Right atrium auricular region (tissue), 2 donors: ENCODE measurements at regions not wholly inside any gene's neighbourhood (a gene's known extent, or its start where the extent isn't known, plus 50 kb on each side); places are given as distances from the start of the nearest gene placed in this dataset.

ENCODE experiments used
- DNase-seq: peaks from one replicate; pipeline ENCODE4 v3.0.0-alpha.2; 2019; ENCODE audit warnings: low spot score
- H3K27ac ChIP-seq, 2 donors: fragments of 200-600 bp; sonication (generic); 1 replicate in 1 of 2; 2 replicates in 1 of 2; pipeline ENCODE4 v1.5.1; 2016 to 2019
- H3K27me3 ChIP-seq, 2 donors: fragments of 200-600 bp; sonication (generic); one replicate each; pipeline versions ENCODE4 v1.5.1 to v1.6.0; 2017 to 2019
- H3K36me3 ChIP-seq: fragments of 200-600 bp; sonication (generic); one replicate; pipeline ENCODE4 v1.5.1; 2016
- H3K4me1 ChIP-seq, 2 donors: fragments of 200-600 bp; sonication (generic); one replicate each; pipeline versions ENCODE4 v1.5.1 to v1.6.0; 2017 to 2019
- H3K4me3 ChIP-seq, 2 donors: fragments of 200-600 bp; sonication (generic); 1 replicate in 1 of 2; 2 replicates in 1 of 2; pipeline ENCODE4 v1.5.1; 2017 to 2019; ENCODE audit warnings: mild to moderate bottlenecking in 1 of 2, moderate library complexity in 1 of 2
- H3K9me3 ChIP-seq, 2 donors: fragments of 200-600 bp; sonication (generic); one replicate each; pipeline ENCODE4 v1.5.1; 2019
- TF ChIP-seq, protein P1 (sequence below), 2 donors: fragments of 200-600 bp; sonication (generic); IDR thresholded peaks; one replicate each; pipeline ENCODE4 v1.5.1; 2019; ENCODE audit warnings: antibody characterized with exemption in 2 of 2

DNA sequence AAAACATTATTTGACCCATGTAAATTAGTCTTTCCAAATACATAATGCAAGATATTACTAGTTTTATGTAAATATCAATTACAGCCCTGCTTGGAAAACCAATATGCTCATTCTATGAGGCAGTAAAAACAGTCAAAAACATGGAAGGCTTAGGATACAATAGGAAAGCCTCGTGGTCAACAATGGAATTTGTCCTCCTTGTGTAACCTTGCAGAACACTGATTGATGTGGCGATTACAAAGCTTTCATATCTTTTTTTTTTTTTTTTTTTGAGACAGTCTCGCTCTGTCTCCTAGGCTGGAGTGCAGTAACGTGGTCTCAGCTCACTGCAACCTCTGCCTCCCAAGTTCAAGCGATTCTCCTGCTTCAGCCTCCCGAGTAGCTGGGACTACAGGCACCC is 157.3 kb upstream of the BET1 start:
- Histone ChIP-seq H3K27me3 (no peaks in the 10 kb centered on the region), H3K9me3 (no peaks in the 10 kb centered on the region), H3K27ac (no peak overlapping the region), H3K36me3 (no peaks in the 10 kb centered on the region), H3K4me3 (no peak overlapping the region), H3K4me1 (no peaks in the 10 kb centered on the region)
- no peak for DNase-seq
- TF ChIP-seq, protein P1, sequence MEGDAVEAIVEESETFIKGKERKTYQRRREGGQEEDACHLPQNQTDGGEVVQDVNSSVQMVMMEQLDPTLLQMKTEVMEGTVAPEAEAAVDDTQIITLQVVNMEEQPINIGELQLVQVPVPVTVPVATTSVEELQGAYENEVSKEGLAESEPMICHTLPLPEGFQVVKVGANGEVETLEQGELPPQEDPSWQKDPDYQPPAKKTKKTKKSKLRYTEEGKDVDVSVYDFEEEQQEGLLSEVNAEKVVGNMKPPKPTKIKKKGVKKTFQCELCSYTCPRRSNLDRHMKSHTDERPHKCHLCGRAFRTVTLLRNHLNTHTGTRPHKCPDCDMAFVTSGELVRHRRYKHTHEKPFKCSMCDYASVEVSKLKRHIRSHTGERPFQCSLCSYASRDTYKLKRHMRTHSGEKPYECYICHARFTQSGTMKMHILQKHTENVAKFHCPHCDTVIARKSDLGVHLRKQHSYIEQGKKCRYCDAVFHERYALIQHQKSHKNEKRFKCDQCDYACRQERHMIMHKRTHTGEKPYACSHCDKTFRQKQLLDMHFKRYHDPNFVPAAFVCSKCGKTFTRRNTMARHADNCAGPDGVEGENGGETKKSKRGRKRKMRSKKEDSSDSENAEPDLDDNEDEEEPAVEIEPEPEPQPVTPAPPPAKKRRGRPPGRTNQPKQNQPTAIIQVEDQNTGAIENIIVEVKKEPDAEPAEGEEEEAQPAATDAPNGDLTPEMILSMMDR (IDR thresholded peaks at IDR 0.05), result no peak

DNA sequence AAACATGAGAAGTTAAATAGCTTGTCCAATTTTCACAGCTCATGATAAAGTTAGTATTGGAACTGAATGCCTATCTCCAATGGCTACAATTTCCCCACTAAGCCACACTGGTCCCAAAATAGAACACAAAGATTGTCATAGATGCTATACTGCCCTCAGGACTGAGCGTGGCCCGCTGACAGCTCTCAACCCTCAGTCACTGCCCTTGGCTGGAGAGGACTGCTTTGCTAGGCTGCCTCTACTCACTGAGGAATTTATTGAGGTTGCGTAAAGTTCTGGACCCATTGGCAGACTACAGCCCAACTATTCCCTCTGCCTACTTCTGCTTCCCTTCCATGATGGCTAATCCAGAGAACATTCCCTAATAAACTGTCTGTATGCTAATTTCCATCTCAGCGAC is 165.5 kb upstream of the BET1 start:
- H3K36me3 ChIP-seq, result no peaks in the 10 kb centered on the region

DNA sequence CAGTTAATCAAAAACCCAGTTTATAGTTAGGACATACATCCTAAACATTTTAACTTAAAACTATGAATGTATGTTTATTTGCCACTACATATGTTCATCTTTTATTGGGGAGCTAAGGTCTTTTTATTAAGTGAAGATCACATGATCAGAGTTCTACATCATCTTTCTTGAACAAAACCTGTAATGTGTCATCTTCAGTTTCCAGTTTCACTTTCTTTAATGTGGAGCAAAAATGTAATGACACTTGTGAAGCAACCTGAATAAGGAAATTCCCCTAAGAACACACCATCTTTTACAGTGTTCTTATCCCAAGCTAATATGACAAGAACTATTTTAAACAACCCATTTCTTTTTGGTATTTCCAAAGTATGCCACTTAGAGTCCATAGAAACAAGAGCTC is 166.7 kb upstream of the BET1 start:
- Histone ChIP-seq H3K4me3 (no peak overlapping the region), H3K36me3 (no peaks in the 10 kb centered on the region), H3K27ac (no peak overlapping the region), H3K4me1 (no peaks in the 10 kb centered on the region), H3K9me3 (no peaks in the 10 kb centered on the region), H3K27me3 (no peaks in the 10 kb centered on the region)
- TF ChIP-seq, protein P1 (IDR thresholded peaks at IDR 0.05), result no peak
- DNase-seq, result no peak

More for the DNA sequence above, 165.5 kb upstream of the BET1 start:
- no peaks in the 10 kb centered on the region for H3K4me1 ChIP-seq
- H3K27me3 ChIP-seq, result no peaks in the 10 kb centered on the region
- no peak overlapping the region for H3K4me3 ChIP-seq
- TF ChIP-seq, protein P1 (IDR thresholded peaks at IDR 0.05), result no peak
- H3K27ac ChIP-seq, result no peak overlapping the region
- no peaks in the 10 kb centered on the region for H3K9me3 ChIP-seq
- no peak for DNase-seq

DNA sequence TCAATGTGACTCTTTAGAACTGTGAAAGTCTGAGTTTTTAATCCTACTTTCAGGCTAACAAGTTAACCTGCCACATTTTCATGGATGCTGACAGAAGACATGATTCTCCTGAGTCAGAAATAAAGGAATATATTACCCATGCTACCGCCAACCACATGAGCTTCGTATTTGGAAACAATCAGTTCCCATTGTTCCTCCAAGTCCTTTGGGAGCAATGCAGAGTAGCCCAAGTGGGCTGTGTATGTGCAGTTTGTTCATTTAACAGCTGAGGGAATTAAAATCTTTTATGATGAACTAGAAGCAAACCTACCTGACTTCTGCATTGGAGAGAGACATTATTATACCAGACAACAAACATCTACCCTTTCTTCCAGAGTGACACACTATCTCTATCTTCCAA is 169.3 kb upstream of the BET1 start:
- DNase-seq, result no peak
- Histone ChIP-seq H3K27me3 (no peaks in the 10 kb centered on the region), H3K36me3 (no peaks in the 10 kb centered on the region), H3K4me3 (no peak overlapping the region), H3K4me1 (no peaks in the 10 kb centered on the region), H3K9me3 (no peaks in the 10 kb centered on the region), H3K27ac (no peak overlapping the region)
- TF ChIP-seq, protein P1 (IDR thresholded peaks at IDR 0.05), result no peak

DNA sequence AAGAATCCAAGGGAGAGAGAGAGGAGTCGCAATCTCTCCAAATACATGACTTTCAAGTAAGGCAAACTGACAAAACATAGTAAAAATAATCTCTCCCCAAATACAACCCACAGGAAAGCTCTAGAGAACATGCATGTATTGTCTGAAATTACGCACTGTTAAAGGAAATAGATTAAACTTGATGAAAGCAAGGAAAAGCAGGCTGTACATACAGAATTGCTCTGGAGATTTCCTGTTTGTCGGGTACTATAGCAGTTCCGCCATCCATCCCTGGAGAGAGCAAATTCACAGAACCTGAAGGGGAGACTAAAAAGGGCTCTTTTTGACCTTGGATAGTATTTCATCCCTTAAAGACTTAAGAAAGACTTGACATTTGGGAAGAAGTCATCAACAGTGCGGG is 170.2 kb upstream of the BET1 start:
- H3K9me3 ChIP-seq, result no peaks in the 10 kb centered on the region
- no peaks in the 10 kb centered on the region for H3K27me3 ChIP-seq
- no peaks in the 10 kb centered on the region for H3K4me1 ChIP-seq
- no peak overlapping the region for H3K4me3 ChIP-seq
- TF ChIP-seq, protein P1 (IDR thresholded peaks at IDR 0.05), result no peak
- H3K27ac ChIP-seq, result no peak overlapping the region
- no peak for DNase-seq
- no peaks in the 10 kb centered on the region for H3K36me3 ChIP-seq

DNA sequence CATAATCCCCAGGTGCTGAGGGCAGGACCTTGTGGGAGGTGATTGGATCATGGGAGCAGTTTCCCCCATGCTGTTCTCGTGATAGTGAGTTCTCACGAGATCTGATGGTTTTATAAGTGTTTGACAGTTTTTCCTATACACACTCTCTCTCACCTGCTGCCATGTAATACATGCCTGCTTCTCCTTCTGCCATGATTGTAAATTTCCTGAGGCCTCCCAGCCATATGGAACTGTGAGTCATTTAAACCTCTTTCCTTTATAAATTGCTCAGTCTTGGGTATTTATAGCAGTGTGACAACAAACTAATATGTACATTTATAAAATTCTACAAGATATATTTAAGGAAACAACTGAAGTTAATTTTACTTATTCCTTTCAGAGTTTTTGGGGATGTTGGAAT is 170.8 kb upstream of the BET1 start:
- no peaks in the 10 kb centered on the region for H3K9me3 ChIP-seq
- no peaks in the 10 kb centered on the region for H3K27me3 ChIP-seq
- no peaks in the 10 kb centered on the region for H3K36me3 ChIP-seq
- TF ChIP-seq, protein P1 (IDR thresholded peaks at IDR 0.05), result no peak
- DNase-seq, result no peak
- no peak overlapping the region for H3K4me3 ChIP-seq
- H3K4me1 ChIP-seq, result no peaks in the 10 kb centered on the region
- no peak overlapping the region for H3K27ac ChIP-seq
